KBM-7 (cell line): ENCODE measurements at regions not wholly inside any gene's neighbourhood (a gene's known extent, or its start where the extent isn't known, plus 50 kb on each side); places are given as distances from the start of the nearest gene placed in this dataset.

ENCODE experiments used
- DNase-seq: peaks from one replicate; pipeline ENCODE4 v3.0.0-alpha.2; 2015
- in situ Hi-C: fragments of 300-500 bp; cut with MboI; formaldehyde crosslinking; loops from 2 replicates; pipeline ENCODE4 v1.14.3; 2020; ENCODE audit warnings: low sequenced_read_pairs, low pct_unique_long_range_greater_than_20kb, mixed read lengths

DNA sequence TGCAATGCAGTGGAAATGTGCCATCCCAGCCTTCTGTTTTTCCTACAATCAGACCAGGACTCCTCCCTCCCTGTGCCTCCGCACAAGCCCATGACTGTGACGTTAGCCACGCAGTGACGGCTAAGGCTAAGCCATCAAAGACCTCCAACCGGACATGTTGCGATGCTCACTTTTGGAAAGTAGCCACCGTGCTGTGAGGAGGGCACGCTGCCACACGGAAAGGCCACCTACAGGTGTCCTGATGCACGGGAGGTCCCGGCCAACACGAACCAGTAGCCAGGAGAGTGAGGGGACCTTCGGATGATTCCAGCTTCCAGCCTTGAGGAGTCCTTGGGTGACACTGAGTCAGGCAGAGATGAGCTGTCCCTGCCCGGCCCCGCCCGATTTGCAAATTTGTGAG is 53.9 kb downstream of the FOXL1 start:
- DNase-seq, result no peak
- in situ Hi-C loops, result no loop called here

GRCh38 chr16:86632944-86633343 is 54.6 kb downstream of the FOXL1 start:
- in situ Hi-C loops, result no loop called here
- DNase-seq, result no peak

DNA sequence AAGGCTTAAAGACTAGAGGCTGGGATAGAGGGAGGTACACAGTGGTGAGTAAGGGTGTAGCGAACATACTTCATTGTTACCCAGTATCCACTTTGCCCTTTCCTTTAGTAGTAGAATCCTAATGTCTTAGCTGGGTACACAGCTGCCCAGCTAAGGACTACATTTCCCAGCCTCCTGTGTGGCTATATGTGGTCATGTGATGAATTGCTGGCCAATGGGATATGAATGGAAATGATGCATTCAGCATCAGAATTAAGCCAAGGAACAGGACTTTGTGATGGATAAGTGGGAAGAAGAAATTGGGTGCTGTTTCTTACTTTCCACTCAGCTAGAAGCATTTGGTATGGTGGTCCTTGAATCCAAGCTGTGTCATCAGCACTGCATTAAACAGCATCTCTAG is 55.9 kb downstream of the FOXL1 start:
- DNase-seq, result no peak
- in situ Hi-C loops, result no loop called here

- in situ Hi-C loops, result no loop called here
- no peak for DNase-seq
Measured at GRCh38 chr16:86635176-86635876, 57.0 kb downstream of the FOXL1 start.

DNA sequence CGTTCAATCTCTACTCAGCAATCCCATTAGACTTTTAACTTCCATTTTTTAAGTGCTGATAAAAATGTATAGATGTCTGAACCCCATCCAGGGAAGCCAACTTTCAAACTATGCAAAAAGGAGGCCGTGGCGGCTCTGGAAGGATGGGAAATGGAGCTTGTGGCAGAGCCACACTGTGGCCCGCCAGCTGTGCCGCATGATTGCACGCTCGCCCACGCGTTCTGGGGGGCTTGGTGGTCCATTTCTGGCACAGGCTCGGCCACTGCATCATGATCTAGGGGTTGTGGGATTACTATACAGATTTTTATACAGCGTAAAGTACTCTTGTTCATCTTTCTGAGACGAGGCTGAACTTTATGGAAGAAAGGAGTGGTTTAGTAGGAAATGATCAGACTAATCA is 57.6 kb downstream of the FOXL1 start:
- in situ Hi-C loops, result no loop called here
- no peak for DNase-seq

GRCh38 chr16:86637744-86638143 is 59.4 kb downstream of the FOXL1 start:
- no peak for DNase-seq
- in situ Hi-C loops, result no loop called here

DNA sequence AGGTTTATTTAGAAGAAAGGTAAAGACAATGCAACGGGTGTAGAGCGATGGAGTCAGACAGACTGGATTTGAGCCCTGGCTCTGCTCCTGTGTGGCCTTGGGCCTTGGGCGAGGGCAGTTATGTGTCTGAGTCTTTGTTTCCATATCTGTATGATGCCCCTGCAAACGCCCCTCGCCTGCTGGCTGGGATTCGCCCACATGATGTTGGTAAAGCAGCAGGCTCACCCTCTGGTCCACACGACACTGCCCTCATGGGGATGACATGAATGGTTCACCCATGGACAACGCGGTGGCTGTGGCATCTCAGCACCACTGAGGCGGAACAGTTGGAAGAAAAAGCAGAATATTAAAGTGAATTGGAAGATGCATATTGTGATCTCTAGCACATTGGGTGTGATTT is 60.3 kb downstream of the FOXL1 start:
- no peak for DNase-seq
- in situ Hi-C loops, result no loop called here

GRCh38 chr16:86639354-86639753 is 61.0 kb downstream of the FOXL1 start:
- DNase-seq, result no peak
- in situ Hi-C loops, result no loop called here

DNA sequence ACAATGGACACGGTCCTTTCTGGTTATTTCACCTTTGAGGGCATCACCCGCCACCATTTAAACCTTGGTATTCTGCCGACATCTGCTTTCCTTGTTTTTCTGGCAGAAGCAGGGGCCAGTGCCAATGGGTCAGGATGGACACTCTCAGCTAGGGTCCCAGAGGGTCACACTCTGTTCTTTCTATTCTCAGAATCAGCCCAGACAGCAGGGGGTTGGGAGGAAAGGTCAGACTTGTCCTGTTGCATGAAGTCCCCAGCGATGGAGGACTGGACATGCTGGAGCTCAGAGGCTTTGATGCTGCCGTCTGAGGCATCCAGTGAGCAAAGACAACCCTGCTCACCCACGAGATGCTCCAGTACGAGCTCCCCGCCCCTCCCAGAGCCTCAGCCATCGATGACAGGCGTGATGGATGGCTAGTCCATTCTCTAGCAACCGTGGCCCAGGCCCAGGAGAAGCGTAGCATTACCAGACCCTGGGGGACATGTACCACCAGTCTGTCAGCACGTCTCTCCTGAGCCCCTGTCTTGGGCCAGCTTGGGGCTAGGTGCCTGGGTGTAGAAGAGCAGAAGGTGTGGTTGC is 62.0 kb downstream of the FOXL1 start:
- in situ Hi-C loops, result no loop called here
- no peak for DNase-seq

- in situ Hi-C loops, result no loop called here
- no peak for DNase-seq
Measured at GRCh38 chr16:86642087-86642486, 63.7 kb downstream of the FOXL1 start.

- DNase-seq, result no peak
- in situ Hi-C loops, result no loop called here
Measured at GRCh38 chr16:86643671-86644070, 65.3 kb downstream of the FOXL1 start.

GRCh38 chr16:86647561-86647960 is 69.2 kb downstream of the FOXL1 start:
- in situ Hi-C loops, result no loop called here

DNA sequence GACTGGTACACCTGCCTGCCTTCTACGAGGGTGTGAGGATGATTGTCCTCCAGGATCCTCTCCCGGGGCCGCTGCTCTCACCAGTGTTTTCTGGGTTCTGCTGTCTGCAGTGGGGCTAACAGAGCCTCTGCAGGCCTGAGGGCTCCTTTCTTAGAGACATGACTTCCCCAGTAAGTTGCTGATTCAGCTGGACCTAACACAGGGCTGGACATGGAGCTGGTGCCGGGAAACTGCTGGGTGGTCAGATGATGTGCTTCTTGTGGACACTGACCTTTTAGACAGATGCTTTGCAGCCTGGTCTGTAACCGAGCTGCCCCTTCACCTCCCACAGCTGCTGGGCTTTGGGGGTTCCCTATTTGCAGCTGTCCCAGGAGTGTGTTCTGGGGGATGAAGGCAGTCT is 71.5 kb downstream of the FOXL1 start:
- in situ Hi-C loops, result no loop called here
- no peak for DNase-seq

More at GRCh38 chr16:86647561-86647960, 69.2 kb downstream of the FOXL1 start:
- DNase-seq, result no peak

- in situ Hi-C loops, result no loop called here
Measured at GRCh38 chr16:86651013-86651627, 72.8 kb downstream of the FOXL1 start.

GRCh38 chr16:86651823-86652222 is 73.5 kb downstream of the FOXL1 start:
- DNase-seq, result no peak
- in situ Hi-C loops, result no loop called here

More at GRCh38 chr16:86651013-86651627, 72.8 kb downstream of the FOXL1 start:
- DNase-seq, result no peak

DNA sequence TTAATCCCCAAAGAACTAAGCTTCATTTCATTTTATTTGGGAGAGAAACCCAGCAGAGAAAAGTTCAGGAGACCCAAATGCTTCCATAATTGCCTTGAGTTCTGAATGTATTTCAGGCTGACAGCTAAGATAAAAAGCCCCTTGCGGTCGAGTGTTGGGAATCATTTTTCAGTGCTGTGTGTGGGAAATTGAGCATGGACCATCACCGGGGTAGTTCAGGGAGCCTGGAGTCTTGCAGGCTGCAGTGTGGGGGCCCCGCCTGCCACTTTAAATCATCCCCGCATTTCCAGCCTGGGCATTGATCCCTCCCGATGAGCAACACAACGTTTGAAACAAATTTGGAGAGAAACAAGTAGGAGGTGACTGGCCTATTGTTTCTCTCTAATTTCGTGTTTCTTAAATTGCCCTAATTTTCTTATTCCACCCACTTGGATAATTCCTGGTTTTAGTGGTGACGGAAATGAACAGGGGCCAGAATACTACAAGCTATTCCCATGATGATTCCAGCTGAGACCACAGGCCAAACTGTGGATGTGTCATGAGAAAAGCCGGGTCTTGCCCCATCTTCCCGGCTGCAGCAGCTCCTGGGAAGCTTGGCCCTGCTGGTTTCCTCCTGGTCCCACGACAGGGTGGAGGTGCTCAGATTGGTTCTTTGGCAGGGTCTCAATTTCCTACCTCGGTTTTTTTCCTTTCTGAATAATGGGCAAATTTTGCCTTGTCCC is 75.1 kb downstream of the FOXL1 start:
- in situ Hi-C loops, result no loop called here

GRCh38 chr16:86657972-86658371 is 79.6 kb downstream of the FOXL1 start:
- DNase-seq, result no peak
- in situ Hi-C loops, result no loop called here

More for the DNA sequence above, 75.1 kb downstream of the FOXL1 start:
- DNase-seq, result no peak

- in situ Hi-C loops, result no loop called here
- no peak for DNase-seq
Measured at GRCh38 chr16:86660623-86661022, 82.3 kb downstream of the FOXL1 start.

- DNase-seq, result no peak
- in situ Hi-C loops, result no loop called here
Measured at GRCh38 chr16:86661706-86662105, 83.4 kb downstream of the FOXL1 start.

DNA sequence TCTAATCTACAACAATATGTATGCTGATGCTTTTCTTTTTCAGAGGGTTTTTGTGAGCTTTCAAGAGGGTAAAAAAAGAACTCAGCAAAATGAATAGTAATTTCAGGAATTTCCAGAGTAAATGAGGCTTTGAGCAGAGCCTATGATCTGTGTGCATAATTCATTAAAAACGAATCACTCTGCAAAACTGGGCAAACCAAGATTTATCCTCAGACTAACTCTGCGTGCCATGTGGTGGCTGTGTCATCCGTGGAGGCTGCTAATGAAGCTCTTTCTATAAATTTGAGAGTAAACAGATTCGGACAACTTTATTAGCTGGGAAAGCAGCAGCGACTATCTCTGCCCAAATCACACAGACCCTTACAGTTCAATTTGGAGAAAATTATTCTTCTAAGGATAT is 83.8 kb downstream of the FOXL1 start:
- in situ Hi-C loops, result no loop called here
- no peak for DNase-seq
